Cardiac fibroblast (primary cell): ENCODE measurements at regions not wholly inside any gene's neighbourhood (a gene's known extent, or its start where the extent isn't known, plus 50 kb on each side); places are given as distances from the start of the nearest gene placed in this dataset.

Source experiments
- DNase-seq, 2 donors: peaks; one replicate each; pipeline versions ENCODE4 v3.0.0 to v3.0.0-alpha.2; 2010; ENCODE audit warnings: low read depth in 2 of 2
- H3K4me3 ChIP-seq, 2 donors: replicated peaks in 1 of 2; 1 replicate in 1 of 2; 2 replicates in 1 of 2; pipeline ENCODE4 v1.5.1; 2011; ENCODE audit warnings: low read depth in 2 of 2, low read length in 2 of 2, mild to moderate bottlenecking in 2 of 2, moderate library complexity in 1 of 2
- TF ChIP-seq, protein P1 (sequence below): IDR thresholded peaks from one replicate; pipeline ENCODE4 v1.5.1; 2011; ENCODE audit warnings: low read depth, mild to moderate bottlenecking, low read length, inconsistent platforms

DNA sequence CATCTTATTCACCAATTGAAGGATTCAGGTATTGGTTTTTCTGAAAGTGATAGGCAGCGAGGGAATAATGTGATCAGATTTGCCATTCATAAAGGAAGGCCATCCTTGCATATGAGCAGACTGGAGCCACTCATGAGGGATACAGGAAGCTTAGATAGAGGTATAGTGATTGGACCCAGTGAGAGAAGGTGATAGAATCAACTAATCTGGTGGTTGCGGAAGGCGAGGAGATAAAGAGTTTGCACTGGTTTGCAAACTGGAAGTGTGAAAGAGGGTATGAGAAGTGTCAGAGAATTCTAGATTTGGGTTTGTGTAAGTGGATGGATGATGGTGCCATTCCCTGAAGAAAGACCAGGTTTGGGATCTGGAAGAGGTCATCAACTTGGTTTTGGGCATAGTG lies 57.3 kb upstream of the RASGEF1B start:
- DNase-seq: no peak
- TF ChIP-seq, protein P1, sequence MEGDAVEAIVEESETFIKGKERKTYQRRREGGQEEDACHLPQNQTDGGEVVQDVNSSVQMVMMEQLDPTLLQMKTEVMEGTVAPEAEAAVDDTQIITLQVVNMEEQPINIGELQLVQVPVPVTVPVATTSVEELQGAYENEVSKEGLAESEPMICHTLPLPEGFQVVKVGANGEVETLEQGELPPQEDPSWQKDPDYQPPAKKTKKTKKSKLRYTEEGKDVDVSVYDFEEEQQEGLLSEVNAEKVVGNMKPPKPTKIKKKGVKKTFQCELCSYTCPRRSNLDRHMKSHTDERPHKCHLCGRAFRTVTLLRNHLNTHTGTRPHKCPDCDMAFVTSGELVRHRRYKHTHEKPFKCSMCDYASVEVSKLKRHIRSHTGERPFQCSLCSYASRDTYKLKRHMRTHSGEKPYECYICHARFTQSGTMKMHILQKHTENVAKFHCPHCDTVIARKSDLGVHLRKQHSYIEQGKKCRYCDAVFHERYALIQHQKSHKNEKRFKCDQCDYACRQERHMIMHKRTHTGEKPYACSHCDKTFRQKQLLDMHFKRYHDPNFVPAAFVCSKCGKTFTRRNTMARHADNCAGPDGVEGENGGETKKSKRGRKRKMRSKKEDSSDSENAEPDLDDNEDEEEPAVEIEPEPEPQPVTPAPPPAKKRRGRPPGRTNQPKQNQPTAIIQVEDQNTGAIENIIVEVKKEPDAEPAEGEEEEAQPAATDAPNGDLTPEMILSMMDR: no peak
- H3K4me3 ChIP-seq: no peak overlapping the region

DNA sequence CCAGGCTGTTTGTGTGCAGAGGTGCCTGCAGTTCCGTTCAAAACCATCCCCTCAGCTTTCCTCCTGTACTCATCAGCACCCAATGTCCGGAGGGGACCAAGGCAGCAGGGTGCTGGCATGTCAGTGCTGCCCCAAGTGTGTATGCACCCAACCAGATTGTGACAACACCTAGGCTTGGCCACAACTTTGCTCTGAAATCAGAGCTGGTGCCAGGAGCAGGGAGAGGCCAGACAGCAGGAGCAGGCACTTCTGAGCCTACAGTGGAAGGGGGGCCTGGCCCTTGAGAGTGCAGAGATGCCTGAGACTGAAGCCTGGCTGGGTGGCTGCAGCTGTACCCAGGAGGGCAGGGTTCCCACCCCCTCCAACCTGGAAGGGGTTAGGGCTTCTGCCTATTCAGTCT lies 56.5 kb upstream of the RASGEF1B start:
- no peak overlapping the region for H3K4me3 ChIP-seq

DNA sequence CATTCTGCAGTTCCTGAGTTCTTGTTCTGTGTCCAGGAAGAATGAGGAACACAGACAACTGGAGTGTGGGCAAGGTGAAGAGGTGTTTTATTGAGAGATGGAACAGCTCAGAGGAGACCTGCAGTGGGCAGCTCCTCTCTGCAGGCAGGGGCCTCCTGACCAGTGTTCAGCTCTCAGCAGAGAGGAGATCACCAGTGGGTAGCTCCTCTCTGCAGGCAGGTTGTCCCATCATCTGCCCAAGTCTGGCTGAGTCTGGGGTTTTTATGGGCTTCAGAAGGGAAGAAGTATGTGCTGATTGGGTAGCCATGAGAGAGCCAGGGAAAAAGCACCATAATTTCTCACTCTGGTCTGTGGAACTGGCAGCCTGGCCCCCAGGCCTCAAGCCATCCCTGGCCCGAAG lies 56.0 kb upstream of the RASGEF1B start:
- no peak overlapping the region for H3K4me3 ChIP-seq
- TF ChIP-seq, protein P1: no peak
- no peak for DNase-seq

More for the DNA sequence above, 56.5 kb upstream of the RASGEF1B start:
- TF ChIP-seq, protein P1: no peak
- no peak for DNase-seq

DNA sequence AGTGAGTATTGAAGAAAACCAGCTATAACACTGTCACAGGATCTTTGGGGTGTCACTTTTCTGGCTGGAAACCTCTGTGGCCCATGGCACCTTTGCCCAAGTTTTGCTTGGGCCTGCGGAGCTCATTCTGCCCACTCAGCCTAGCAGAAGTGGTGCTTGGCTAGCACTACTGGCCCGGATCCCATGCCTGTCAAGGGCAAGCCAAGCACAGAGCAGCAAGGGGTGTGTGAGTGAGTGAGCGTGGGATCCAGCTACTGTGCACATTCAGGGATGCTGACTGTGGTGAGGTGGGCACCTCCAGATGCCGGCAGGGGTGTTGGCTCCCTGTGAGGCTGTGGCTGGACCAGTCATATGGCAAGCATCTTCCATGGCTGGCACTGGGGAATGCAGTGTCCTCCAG lies 55.4 kb upstream of the RASGEF1B start:
- TF ChIP-seq, protein P1: no peak
- H3K4me3 ChIP-seq: no peak overlapping the region
- no peak for DNase-seq

DNA sequence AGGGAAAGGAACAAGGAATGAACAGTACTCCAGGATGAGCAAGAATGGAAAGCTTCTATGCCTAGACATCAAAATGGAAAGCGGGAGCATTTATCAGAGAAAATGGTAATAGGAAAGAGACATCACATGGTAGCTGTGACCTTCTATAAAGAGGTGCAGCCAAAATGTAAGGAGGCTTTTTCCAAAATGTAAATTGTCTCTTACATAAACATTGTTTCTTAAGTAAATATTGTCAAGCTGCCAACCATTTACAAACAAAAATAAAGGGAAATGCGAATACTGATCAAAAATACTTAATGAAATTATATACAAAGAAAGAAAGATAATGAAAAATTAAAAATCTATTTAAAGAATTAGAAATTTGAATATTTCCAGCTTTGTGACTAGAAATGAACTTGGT lies 55.0 kb upstream of the RASGEF1B start:
- TF ChIP-seq, protein P1: no peak
- no peak for DNase-seq
- no peak overlapping the region for H3K4me3 ChIP-seq

DNA sequence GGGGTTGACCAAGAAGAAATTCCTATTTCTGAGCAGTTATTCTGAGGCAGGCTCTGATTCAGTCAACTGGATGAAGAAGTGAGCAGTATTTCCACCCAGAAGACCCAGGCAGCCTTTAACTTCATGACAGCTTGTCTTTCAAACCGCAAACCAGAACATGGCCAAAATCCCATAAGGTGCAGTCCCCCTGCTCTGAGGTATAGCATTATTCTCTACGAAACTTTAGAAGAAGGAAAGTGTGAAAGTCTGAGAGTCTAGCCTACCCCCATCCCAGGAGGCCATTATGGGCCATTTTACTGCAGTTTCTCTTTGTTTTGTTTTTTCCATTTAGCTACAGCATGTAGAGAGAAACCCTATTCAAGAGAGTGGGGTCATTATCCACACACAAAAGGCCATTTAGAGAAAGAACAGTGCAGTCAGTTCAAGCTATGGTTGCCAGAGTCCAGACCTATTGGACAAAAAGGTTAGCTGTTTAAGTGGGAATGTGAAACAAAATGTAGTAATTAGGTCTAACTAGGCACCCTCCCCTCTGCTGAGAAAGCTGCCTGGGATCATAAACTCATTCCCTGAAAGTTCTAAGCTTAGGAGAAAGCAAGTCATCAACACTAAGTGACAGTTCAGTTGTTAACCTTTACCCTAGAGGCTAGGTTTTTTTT lies 52.1 kb upstream of the RASGEF1B start:
- TF ChIP-seq, protein P1: no peak
- H3K4me3 ChIP-seq: no peak overlapping the region
- no peak for DNase-seq

DNA sequence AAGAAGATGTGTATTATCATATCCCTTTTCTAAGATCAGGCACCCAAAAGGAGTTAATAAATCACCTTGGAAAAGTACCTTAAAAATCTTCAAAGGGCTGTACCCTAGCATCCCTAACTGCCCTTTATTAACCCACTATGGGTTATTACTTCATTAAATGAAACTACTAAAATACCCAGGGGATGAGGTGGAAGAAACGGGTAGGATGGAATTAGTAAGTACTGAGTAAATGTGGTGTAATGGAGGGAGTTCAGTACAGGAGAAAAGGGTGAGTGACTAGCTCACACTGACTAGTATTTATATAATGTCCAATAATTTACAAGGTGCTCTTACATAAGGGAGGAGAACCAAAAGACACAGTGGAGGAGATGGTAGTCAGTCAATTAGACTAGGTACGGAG lies 51.0 kb upstream of the RASGEF1B start:
- TF ChIP-seq, protein P1: no peak
- no peak for DNase-seq
- no peak overlapping the region for H3K4me3 ChIP-seq
